Mesodermal cell (in vitro differentiated cells): ENCODE measurements at regions not wholly inside any gene's neighbourhood (a gene's known extent, or its start where the extent isn't known, plus 50 kb on each side); places are given as distances from the start of the nearest gene placed in this dataset.
"Not testable (repeated sequence)": the region's sequence is repeated elsewhere in the genome, so short reads cannot be mapped to it uniquely, and the experiment has no call there.

Experiments
- H3K27ac ChIP-seq: 2 replicates; pipeline ENCODE4 v1.7.0; 2013; ENCODE audit warnings: mild to moderate bottlenecking, low read depth, low read length, moderate library complexity; ENCODE audit not compliant: severe bottlenecking
- H3K36me3 ChIP-seq: 2 replicates; pipeline ENCODE4 v1.7.1; 2013; ENCODE audit warnings: mild to moderate bottlenecking, low read length, moderate library complexity; ENCODE audit not compliant: control insufficient read depth, insufficient read depth
- H3K4me1 ChIP-seq: one replicate; pipeline ENCODE4 v1.7.1; 2013; ENCODE audit warnings: mild to moderate bottlenecking, low read length; ENCODE audit not compliant: insufficient read depth, control insufficient read depth, poor library complexity, severe bottlenecking
- H3K4me3 ChIP-seq: 2 replicates; pipeline ENCODE4 v1.7.0; 2013; ENCODE audit warnings: low read length, control low read depth, mild to moderate bottlenecking; ENCODE audit not compliant: insufficient read depth, poor library complexity, severe bottlenecking; ENCODE audit errors: extremely low read depth
- H3K9me3 ChIP-seq: 2 replicates; pipeline ENCODE4 v1.7.1; 2013; ENCODE audit warnings: mild to moderate bottlenecking, low read length, moderate library complexity; ENCODE audit not compliant: control insufficient read depth
- WGBS, 2 experiments: methylation state at CpG; one replicate each; pipeline ENCODE4 v1.1.5; 2013; ENCODE audit warnings: missing lambda C conversion rate in 2 of 2; ENCODE audit not compliant: insufficient coverage in 2 of 2; 5-methylcytosine and 5-hydroxymethylcytosine counted together

DNA sequence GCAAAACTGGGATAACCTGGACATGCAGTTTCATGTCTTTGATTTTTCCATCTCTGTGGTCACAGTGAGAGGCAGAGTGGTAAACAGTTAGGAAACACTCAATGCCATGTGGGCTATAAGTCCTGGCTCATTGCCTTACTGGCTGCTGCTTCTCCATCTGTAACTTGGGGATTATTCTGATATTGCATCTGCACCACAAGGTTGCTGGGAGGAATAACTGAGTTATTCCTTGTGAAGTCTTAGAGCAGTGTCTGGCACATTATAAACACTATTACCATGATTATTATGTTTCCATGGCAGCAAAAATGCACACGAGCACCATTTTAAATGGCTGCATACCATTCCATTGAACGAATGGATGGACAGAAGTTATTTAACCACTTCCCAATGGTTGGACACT, 111.7 kb upstream of the CDH5 start:
- Histone ChIP-seq H3K36me3 (no peaks in the 10 kb centered on the region), H3K9me3 (no peaks in the 10 kb centered on the region), H3K4me1 (peaks cover 8% of the 10 kb centered on the region), H3K4me3 (no peak overlapping the region), H3K27ac (no peak overlapping the region)
- 93 to 100% methylated on average over 2 of the region's 2 CpGs for WGBS, 2 experiments

DNA sequence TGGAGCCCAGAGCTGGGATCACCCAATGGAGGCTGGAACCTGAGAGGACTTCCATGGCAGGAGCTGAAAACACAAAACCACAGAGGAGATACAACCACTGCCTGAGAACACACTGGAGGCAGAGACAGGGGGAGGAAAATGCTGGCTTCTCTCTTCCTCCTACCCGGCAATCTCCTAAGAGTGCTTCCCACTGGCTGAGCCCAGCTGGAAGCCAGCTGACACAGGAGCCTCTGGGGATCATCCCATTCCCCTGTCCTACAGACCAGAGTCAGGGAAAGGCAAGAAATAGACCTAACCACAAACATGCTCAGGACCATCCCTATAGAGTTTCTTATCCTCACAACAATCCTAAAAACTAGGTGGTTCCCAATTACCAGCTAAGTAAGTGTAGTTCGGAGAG, 112.4 kb upstream of the CDH5 start:
- H3K4me3 ChIP-seq: no peak overlapping the region
- H3K27ac ChIP-seq: no peak overlapping the region
- no peaks in the 10 kb centered on the region for H3K36me3 ChIP-seq
- peaks cover 8% of the 10 kb centered on the region for H3K4me1 ChIP-seq
- WGBS, 2 experiments: 63 to 67% methylated on average over 1 of the region's 2 CpGs
- no peaks in the 10 kb centered on the region for H3K9me3 ChIP-seq

DNA sequence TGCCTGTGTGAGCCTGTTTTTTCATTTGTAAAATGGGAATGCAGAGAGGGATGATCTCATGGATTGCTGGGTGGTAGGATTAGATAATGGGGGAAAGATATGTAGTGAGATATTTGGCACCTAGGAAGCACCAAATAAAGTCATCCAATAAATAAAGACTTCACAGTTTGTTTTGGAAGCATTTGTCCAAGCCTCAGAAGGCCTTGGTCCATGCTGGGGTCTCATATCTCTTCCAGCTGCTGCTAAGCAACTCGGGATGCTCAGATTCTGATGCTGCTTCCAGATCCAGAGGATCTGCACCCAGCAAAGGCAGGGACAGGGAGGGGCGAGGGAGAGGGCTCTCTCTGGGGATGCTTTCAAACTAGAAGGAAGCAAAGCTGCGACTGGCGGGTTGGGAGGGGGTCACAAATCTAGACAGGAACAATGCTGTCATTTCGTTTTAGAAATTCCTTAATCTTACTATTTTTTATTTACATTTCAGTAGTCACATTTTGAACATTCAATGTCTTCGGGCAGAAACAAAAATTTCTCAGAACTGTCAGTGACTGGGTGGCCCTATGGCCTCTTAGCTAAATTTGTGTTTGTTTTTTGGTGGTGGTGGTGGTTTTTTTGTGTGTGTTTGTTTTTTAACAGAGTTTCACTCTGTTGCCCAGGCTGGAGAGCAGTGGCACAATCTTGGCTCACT, 114.9 kb upstream of the CDH5 start:
- Histone ChIP-seq H3K27ac (peak overlapping the region; percentile 91), H3K9me3 (no peaks in the 10 kb centered on the region), H3K4me1 (peaks cover 8% of the 10 kb centered on the region), H3K4me3 (no peak overlapping the region), H3K36me3 (no peaks in the 10 kb centered on the region)
- WGBS, 2 experiments: 88 to 90% methylated on average over 2 to 6 of the region's 6 CpGs

DNA sequence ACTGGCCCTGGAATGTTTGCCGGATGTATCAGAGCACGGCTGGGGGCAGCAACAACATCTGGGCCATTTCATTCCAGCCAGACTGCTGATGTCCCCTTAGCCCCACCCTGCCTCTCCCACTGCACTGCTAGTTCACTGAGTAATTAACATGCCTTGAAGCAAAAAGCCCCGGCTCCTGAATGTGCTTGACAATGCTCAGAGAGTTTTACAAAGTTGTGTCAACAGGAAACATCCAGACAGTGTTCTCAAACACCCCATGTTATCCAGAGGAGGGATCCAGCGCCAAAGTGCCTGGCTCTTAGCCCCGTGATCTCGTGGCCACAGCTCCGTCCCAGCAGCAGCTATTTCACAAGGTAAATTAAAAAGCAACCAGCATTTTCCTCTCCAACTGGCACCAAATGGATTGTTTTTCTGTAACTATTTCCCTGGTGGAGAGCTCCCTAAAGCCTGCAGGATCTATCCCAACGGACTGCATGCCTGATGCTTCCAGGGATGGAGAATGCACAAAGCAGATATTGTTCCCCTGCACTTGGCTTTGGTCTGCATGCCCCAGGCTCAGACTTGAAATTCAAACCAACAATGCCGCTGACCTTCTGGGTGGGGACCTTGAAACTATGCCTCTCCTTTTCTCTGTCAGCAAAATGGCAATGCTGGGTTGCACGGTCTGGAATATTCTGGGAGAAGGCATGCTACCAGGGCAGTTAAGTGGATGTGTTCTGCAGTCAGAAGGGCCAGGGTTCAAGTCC, 115.6 kb upstream of the CDH5 start:
- Histone ChIP-seq H3K36me3 (no peaks in the 10 kb centered on the region), H3K4me3 (no peak overlapping the region), H3K4me1 (peaks cover 8% of the 10 kb centered on the region), H3K9me3 (no peaks in the 10 kb centered on the region), H3K27ac (peak overlapping the region; percentile 91)
- 57 to 79% methylated on average over 8 to 9 of the region's 10 CpGs for whole genome bisulfite sequencing, 2 experiments

DNA sequence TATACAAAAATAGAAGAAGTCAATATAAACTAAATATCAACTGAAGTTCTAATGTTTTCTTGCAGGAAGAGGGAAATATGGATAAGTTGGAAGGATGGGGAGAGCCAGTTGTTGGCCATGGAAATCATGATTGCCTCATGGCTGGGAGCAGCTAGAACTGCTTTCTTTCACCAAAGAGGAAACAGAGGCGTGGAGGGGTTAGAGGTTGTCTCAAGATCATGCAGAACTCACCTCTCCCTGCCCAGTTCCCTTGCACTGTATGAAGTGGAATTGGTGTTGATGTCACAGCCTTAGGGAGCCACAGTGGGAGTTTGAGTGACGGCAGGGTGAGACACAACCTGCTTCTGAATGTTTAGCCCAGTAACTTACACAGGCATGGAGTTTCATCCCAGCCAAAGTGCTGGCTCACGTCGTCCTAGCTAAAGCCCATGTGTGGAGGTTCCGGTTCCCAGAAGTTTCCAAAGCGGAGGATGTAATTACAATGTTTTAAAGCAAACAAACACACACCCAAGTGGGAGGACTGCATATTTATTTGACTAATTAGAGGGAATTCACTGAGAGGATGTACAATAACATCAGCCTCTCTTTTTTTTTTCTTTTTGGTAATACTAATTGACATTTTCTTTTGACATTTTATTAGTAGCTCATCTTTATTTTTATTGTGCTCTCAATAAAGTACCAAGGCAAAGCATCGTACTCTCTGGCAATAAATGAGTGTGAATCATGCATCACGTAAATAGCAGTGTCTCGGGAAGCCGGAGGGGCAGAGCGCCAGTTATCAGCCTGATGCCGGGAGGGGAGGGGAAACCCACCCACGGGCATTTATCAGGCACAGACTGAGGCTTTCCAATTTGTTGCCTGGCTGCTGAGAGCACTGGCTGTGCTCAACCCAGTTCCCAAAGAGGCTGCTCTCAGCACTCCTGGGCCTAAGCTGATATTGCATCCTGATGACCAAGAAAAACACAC, 118.7 kb upstream of the CDH5 start:
- no peak overlapping the region for H3K27ac ChIP-seq
- H3K4me3 ChIP-seq: no peak overlapping the region
- WGBS, 2 experiments: 60 to 82% methylated on average over 7 to 8 of the region's 13 CpGs
- H3K36me3 ChIP-seq: no peaks in the 10 kb centered on the region
- no peaks in the 10 kb centered on the region for H3K9me3 ChIP-seq
- peaks cover 8% of the 10 kb centered on the region for H3K4me1 ChIP-seq

DNA sequence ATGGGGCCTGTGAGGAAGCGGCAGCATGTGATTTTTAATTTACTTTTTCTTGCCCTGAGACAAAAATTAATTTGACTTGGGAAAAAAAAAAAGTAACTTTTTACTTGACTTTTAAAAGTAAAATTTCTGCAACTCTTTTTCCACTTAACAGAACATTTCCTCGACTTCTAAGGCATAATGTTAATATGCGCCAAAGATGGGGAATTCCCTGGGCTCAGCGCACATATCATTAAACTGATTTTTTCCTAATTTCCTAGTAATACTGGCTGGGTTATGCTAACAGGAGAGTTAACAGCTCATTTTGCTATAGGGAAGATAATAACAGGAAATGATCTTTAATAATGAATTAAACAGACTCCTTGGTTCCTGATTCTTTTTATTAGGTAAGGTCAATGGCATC, 120.6 kb upstream of the CDH5 start:
- H3K36me3 ChIP-seq: no peaks in the 10 kb centered on the region
- no peak overlapping the region for H3K27ac ChIP-seq
- peaks cover 5% of the 10 kb centered on the region for H3K4me1 ChIP-seq
- WGBS, 2 experiments: 83 to 100% methylated on average over 1 to 2 of the region's 4 CpGs
- H3K9me3 ChIP-seq: no peaks in the 10 kb centered on the region
- H3K4me3 ChIP-seq: no peak overlapping the region

DNA sequence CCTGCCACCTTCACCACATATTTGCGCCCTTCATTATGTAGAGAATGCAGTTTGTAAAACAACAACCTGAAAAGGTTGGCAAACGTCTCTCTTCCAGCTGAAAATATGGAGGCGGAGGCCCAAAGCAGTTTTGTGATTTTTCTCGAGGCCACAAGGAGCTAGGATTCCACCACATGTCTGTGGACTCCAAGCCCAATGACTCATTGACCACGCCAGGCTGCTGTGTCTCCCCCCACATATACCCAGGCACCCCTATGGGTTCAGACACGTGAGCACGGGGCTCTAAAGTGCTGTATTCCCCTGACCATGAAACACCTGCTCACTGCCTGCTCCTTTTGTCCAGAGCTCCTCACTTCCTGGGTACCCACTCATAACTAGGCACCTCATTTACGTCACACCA, 121.4 kb upstream of the CDH5 start:
- Histone ChIP-seq H3K9me3 (no peaks in the 10 kb centered on the region), H3K4me3 (no peak overlapping the region), H3K27ac (no peak overlapping the region), H3K4me1 (no peaks in the 10 kb centered on the region), H3K36me3 (no peaks in the 10 kb centered on the region)
- 87 to 93% methylated on average over 8 of the region's 8 CpGs for WGBS, 2 experiments

DNA sequence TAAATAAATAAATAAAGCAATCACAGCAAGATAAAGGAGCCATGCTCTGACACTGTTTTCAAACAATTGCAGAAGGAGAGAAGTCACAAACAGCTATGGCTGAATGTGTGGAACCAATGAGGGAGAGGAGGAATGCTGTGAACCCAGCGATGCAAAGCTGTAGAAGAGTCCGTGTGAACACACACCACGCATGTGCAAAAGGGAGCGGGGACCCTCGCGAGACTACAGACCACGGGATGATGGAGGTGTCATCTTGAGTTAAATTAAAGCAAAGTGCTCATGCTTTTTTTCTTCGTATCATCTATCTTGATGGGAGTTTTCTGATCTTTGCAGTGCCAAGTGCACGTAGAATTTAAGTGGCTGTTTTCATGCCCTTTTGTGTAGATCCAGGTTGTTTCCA, 123.8 kb upstream of the CDH5 start:
- Histone ChIP-seq H3K4me1 (no peaks in the 10 kb centered on the region), H3K27ac (no peak overlapping the region), H3K4me3 (no peak overlapping the region), H3K9me3 (peaks cover 10% of the 10 kb centered on the region), H3K36me3 (no peaks in the 10 kb centered on the region)
- 88 to 91% methylated on average over 7 to 8 of the region's 9 CpGs for WGBS, 2 experiments

DNA sequence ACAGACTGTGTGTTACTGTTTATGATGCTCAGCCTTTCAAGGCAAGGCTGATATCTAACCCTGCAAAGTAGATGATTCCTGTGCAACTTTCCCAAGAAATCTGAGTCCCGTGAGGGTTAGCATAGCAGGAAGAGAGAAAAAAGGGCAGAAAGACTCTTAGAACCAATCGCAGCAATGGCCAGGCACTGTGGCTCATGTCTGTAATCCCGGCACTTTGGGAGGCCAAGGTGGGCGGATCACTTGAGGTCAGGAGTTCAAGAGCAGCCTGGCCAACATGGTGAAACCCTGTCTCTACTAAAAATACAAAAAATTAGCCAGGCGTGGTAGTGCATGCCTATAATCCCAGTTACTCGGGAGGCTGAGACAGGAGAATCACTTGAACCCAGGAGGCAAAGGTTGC, 124.3 kb upstream of the CDH5 start:
- H3K9me3 ChIP-seq, H3K27ac ChIP-seq, H3K4me3 ChIP-seq, H3K36me3 ChIP-seq, H3K4me1 ChIP-seq: not testable (repeated sequence)
- WGBS, 2 experiments: 77 to 91% methylated on average over 6 of the region's 6 CpGs

DNA sequence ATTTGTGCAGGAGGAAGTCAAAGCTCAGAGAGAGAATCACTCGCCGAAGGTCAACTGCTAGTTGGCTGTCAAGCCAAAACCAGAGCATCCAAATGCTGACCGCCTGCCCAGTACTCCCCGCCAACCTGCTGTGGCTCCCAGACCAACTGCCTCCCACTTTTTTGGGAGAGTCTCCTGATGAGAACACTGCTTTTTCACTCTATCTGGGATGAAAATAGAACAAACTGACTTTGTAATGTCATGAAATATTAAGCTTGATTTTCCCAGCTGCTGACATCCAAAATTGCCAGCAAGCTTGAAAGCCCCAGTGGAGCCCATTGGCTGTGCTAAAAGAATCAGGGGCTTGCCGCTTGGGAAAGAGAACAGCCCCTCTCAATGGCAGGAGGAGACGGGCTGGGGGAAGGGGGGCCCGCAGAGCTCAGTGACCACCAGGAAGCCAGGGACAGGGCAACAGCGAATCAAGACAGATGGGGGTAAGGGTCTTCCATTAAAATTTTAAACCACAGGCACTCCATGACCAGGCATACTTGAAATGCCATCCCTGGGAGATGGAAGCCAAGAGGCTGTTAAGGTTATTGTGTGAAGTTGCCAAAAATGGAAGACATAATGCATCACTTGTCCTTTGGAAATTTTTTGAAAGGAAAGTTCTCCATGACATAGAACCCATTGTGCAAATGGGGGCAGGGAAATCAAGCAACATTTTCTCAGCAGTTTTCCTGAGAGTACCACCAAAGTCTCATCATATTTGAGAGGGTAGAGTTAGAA, 125.7 kb upstream of the CDH5 start:
- H3K4me1 ChIP-seq: no peaks in the 10 kb centered on the region
- no peaks in the 10 kb centered on the region for H3K36me3 ChIP-seq
- 85 to 87% methylated on average over 4 to 5 of the region's 8 CpGs for WGBS, 2 experiments
- H3K9me3 ChIP-seq: peaks cover 10% of the 10 kb centered on the region
- no peak overlapping the region for H3K27ac ChIP-seq
- no peak overlapping the region for H3K4me3 ChIP-seq
